ENCODE measurements at regions not wholly inside any gene's neighbourhood (a gene's known extent, or its start where the extent isn't known, plus 50 kb on each side); places are given as distances from the start of the nearest gene placed in this dataset.

DNA sequence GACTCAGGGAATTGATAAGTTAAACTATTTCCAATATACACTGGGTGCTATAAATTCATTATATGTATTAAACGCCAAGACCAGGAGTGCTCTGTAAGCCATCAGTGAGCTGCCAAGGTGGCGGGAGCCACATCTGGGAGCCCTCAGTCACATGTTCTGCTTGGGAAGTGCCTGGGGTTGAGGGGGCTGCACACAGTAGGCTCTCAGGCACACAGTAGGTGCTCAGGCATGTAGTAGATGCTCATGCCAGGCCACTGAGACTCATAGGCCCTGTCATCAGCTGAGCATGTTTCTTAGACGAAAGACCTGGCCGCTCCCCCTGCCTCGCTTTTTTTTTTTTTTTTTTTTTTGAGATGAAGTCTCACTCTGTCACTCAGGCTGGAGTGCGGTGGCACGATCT lies 83.3 kb upstream of the BHLHE23 start:
- Mint-ChIP-seq H3K4me3 (no peak overlapping the region), H3K36me3 (ENCODE audit: low read depth) (no peaks in the 10 kb centered on the region), H3K27me3 (ENCODE audit: insufficient read depth) (peaks cover 1% of the 10 kb centered on the region), H3K4me1 (no peaks in the 10 kb centered on the region), H3K9me3 (no peaks in the 10 kb centered on the region), H3K27ac (no peak overlapping the region)
- H3K9me3 ChIP-seq (ENCODE audit: control insufficient read depth, low read length) = no peaks in the 10 kb centered on the region
- no peaks in the 10 kb centered on the region for H3K4me1 ChIP-seq (ENCODE audit: control insufficient read depth, insufficient read depth, low read length)
- H3K4me3 ChIP-seq (ENCODE audit: low read length) = no peak overlapping the region
- H3K27me3 ChIP-seq (ENCODE audit: control insufficient read depth, insufficient read depth, low read length, poor library complexity, severe bottlenecking) = no peaks in the 10 kb centered on the region
- H3K36me3 ChIP-seq (ENCODE audit: control insufficient read depth, insufficient read depth, low read length) = no peaks in the 10 kb centered on the region
- no peak overlapping the region for H3K9ac ChIP-seq (ENCODE audit: extremely low read depth, low read length, poor library complexity, severe bottlenecking)
- no peak overlapping the region for H3K27ac ChIP-seq (ENCODE audit: low read depth, low read length)
- WGBS, 2 experiments (ENCODE audit: insufficient coverage in 1 of 2, insufficient read length in 1 of 2) = 93 to 97% methylated on average over 3 to 7 of the region's 7 CpGs
- peak; percentile 12 for DNase-seq
- TF ChIP-seq, protein P1, sequence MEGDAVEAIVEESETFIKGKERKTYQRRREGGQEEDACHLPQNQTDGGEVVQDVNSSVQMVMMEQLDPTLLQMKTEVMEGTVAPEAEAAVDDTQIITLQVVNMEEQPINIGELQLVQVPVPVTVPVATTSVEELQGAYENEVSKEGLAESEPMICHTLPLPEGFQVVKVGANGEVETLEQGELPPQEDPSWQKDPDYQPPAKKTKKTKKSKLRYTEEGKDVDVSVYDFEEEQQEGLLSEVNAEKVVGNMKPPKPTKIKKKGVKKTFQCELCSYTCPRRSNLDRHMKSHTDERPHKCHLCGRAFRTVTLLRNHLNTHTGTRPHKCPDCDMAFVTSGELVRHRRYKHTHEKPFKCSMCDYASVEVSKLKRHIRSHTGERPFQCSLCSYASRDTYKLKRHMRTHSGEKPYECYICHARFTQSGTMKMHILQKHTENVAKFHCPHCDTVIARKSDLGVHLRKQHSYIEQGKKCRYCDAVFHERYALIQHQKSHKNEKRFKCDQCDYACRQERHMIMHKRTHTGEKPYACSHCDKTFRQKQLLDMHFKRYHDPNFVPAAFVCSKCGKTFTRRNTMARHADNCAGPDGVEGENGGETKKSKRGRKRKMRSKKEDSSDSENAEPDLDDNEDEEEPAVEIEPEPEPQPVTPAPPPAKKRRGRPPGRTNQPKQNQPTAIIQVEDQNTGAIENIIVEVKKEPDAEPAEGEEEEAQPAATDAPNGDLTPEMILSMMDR (conservative IDR thresholded peaks at IDR 0.05) = no peak

DNA sequence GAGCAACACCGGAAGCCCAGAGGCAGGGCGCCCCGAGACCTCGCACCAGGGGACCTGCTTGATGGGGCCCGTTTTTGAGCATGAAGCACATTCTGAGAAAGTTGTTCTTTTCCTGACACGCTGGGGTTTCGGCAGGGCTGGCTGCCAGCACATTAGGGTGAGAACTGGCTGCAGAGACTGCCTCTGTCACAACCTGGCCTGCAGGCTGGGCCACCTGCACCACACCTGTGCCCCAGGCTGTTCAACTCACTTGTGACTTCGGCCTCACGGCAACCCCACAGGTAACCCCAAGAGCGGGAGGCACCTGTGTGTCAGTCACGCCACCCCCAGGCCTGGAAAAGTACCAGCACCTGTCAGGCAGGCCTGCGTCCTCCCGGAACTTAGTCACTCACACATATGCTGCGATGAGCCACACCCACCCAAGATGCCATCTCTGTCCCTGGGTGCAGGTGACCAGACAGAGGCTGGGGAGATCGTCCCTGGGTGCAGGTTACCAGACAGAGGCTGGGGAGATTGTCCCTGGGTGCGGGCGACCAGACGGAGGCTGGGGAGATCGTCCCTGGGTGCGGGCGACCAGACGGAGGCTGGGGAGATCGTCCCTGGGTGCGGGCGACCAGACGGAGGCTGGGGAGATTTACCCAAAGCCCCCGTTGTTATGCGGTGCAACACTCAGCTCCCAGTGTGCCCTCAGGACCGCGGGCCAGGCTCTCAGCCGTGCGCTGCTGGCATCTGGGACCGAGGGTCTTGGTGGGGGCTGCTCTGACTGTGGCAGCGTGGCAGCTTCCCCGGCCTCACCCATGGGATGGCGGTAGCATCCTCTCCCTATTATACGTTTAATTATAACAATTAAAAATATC lies 82.5 kb upstream of the BHLHE23 start:
- Mint-ChIP-seq H3K27ac (no peak overlapping the region), H3K4me1 (no peaks in the 10 kb centered on the region), H3K27me3 (ENCODE audit: insufficient read depth) (no peaks in the 10 kb centered on the region), H3K36me3 (ENCODE audit: low read depth) (no peaks in the 10 kb centered on the region), H3K9me3 (no peaks in the 10 kb centered on the region), H3K4me3 (no peak overlapping the region)
- TF ChIP-seq, protein P1 (conservative IDR thresholded peaks at IDR 0.05) = no peak
- DNase-seq = peak; percentile 46
- H3K27me3 ChIP-seq (ENCODE audit: control insufficient read depth, insufficient read depth, low read length, poor library complexity, severe bottlenecking) = no peaks in the 10 kb centered on the region
- H3K36me3 ChIP-seq (ENCODE audit: control insufficient read depth, insufficient read depth, low read length) = no peaks in the 10 kb centered on the region
- 87 to 89% methylated on average over 13 to 37 of the region's 37 CpGs for WGBS, 2 experiments (ENCODE audit: insufficient coverage in 1 of 2, insufficient read length in 1 of 2)
- H3K4me1 ChIP-seq (ENCODE audit: control insufficient read depth, insufficient read depth, low read length) = no peaks in the 10 kb centered on the region
- H3K9ac ChIP-seq (ENCODE audit: extremely low read depth, low read length, poor library complexity, severe bottlenecking) = no peak overlapping the region
- no peak overlapping the region for H3K27ac ChIP-seq (ENCODE audit: low read depth, low read length)
- no peak overlapping the region for H3K4me3 ChIP-seq (ENCODE audit: low read length)
- H3K9me3 ChIP-seq (ENCODE audit: control insufficient read depth, low read length) = no peaks in the 10 kb centered on the region

DNA sequence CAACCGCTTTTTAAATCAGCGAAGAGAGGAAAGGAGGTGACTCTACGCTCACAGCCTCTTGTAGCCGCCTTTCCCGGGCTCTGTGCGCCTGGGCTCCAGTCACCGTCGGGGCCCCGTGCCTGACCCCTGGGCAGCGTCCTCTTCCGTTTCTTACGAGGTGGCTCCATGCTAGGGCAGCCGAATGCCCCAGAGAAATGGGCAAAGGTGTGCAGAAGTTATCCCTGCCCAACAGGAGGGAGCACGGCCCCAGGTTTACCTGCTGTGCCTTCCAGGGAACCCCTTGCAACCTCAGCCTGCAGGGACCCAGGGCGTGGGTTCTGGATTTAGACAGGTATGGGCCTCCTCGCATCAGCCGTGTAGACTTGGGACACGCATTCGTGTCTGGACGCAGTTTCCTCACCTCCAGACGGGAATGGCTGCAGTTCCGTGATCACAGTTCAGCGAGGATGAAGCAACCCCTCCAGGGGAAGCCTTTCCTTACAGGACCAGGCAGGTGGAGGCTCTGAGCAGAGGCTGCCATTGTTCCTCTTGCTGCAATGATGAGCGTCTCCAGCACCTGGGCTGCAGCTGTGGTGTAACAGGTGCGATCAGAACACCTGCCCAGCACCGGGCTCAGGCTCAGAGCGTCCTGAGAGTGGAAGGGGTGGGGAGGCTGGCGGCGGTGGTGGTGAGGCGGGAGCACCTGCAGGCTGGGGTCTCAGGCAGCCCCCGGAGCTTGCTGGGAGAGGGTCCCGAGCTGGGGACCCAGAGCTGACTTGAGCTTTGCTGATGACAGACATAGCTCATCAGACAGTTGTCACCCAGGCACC lies 81.3 kb upstream of the BHLHE23 start:
- Mint-ChIP-seq H3K4me1 (no peaks in the 10 kb centered on the region), H3K9me3 (no peaks in the 10 kb centered on the region), H3K27ac (no peak overlapping the region), H3K27me3 (ENCODE audit: insufficient read depth) (no peaks in the 10 kb centered on the region), H3K36me3 (ENCODE audit: low read depth) (no peaks in the 10 kb centered on the region), H3K4me3 (no peak overlapping the region)
- H3K9ac ChIP-seq (ENCODE audit: extremely low read depth, low read length, poor library complexity, severe bottlenecking) = no peak overlapping the region
- H3K9me3 ChIP-seq (ENCODE audit: control insufficient read depth, low read length) = no peaks in the 10 kb centered on the region
- H3K27ac ChIP-seq (ENCODE audit: low read depth, low read length) = no peak overlapping the region
- H3K4me1 ChIP-seq (ENCODE audit: control insufficient read depth, insufficient read depth, low read length) = no peaks in the 10 kb centered on the region
- H3K4me3 ChIP-seq (ENCODE audit: low read length) = no peak overlapping the region
- DNase-seq = peak; percentile 33
- no peaks in the 10 kb centered on the region for H3K27me3 ChIP-seq (ENCODE audit: control insufficient read depth, insufficient read depth, low read length, poor library complexity, severe bottlenecking)
- no peaks in the 10 kb centered on the region for H3K36me3 ChIP-seq (ENCODE audit: control insufficient read depth, insufficient read depth, low read length)
- TF ChIP-seq, protein P1 (conservative IDR thresholded peaks at IDR 0.05) = no peak
- WGBS, 2 experiments (ENCODE audit: insufficient coverage in 1 of 2, insufficient read length in 1 of 2) = 86 to 89% methylated on average over 25 to 32 of the region's 32 CpGs
